ENCODE measurements at regions not wholly inside any gene's neighbourhood (a gene's known extent, or its start where the extent isn't known, plus 50 kb on each side); places are given as distances from the start of the nearest gene placed in this dataset.

GRCh38 chr6:121668259-121668658 is 232.8 kb downstream of the GJA1 start:
- TF ChIP-seq, protein P1, sequence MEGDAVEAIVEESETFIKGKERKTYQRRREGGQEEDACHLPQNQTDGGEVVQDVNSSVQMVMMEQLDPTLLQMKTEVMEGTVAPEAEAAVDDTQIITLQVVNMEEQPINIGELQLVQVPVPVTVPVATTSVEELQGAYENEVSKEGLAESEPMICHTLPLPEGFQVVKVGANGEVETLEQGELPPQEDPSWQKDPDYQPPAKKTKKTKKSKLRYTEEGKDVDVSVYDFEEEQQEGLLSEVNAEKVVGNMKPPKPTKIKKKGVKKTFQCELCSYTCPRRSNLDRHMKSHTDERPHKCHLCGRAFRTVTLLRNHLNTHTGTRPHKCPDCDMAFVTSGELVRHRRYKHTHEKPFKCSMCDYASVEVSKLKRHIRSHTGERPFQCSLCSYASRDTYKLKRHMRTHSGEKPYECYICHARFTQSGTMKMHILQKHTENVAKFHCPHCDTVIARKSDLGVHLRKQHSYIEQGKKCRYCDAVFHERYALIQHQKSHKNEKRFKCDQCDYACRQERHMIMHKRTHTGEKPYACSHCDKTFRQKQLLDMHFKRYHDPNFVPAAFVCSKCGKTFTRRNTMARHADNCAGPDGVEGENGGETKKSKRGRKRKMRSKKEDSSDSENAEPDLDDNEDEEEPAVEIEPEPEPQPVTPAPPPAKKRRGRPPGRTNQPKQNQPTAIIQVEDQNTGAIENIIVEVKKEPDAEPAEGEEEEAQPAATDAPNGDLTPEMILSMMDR (IDR thresholded peaks at IDR 0.05; ENCODE audit: low read depth, low read length, missing input control): no peak
- TF ChIP-seq FOXA1 (IDR thresholded peaks at IDR 0.05) (no peak), TAF1 (conservative IDR thresholded peaks at IDR 0.05) (no peak), YY1 (IDR thresholded peaks at IDR 0.05) (no peak)

Measured in liver (tissue), 3 donors.